Activated CD4-positive, alpha-beta T cell treated with anti-CD3 and anti-CD28 coated beads, Interleukin-2, amount 50 U/mL, for 4 hours (primary cell): ENCODE measurements at regions not wholly inside any gene's neighbourhood (a gene's known extent, or its start where the extent isn't known, plus 50 kb on each side); places are given as distances from the start of the nearest gene placed in this dataset.

ENCODE experiments used
- DNase-seq, 2 experiments: peaks; one replicate each; pipeline ENCODE4 v3.0.0-alpha.2; 2020

DNA sequence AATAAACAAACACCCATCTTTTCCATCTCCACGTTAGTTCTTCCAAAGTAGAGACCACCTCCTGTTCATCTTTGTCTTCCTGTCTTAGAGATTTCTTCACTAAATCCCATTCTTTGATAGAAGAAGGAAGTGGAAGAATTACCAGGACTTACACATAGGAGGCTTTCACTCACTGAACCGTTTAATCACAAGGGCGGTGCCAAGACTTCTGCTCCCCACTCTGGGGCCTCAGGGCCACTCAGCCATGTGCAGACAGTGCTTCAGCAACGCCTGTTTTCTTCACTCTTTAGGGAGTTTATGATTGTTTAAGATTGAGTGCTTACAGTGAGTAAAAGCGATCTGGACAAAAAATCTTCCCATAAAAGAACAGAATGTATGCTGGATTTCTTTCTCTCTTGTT is 63.9 kb upstream of the SORCS3 start:
- no peak for DNase-seq

DNA sequence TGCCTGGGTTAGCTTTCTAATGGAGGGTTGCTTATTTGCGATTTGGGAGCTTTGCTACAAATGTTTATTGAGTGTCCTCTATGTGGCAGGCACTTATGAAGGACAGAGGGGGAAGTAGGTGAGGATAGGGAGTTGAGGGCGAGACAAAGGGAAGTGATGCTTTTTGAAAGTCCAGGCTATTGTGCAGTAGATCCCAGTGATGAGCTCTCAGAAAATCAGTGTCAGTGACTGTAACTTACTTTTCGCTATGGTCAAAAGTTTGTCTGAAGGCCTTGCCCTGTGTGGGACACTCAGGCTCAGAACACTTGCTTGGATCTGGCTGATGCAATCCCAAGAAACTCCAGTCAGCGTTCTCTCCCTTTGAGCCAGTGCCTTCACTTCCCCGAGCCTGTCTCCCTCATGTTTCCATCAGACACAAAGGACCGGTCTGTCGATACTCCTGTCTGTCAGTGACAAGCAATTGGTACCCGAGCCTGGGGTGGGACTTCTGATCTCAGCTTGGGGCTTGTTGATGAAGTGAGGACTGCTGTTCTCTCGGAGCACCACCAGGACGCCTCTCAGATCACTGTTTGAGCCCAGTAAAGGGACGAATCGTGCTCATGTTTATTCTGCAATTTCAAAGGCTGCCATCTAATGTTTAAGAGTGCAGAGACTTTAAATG is 63.1 kb upstream of the SORCS3 start:
- DNase-seq, result no peak

GRCh38 chr10:104578671-104579070 is 62.4 kb upstream of the SORCS3 start:
- no peak for DNase-seq

DNA sequence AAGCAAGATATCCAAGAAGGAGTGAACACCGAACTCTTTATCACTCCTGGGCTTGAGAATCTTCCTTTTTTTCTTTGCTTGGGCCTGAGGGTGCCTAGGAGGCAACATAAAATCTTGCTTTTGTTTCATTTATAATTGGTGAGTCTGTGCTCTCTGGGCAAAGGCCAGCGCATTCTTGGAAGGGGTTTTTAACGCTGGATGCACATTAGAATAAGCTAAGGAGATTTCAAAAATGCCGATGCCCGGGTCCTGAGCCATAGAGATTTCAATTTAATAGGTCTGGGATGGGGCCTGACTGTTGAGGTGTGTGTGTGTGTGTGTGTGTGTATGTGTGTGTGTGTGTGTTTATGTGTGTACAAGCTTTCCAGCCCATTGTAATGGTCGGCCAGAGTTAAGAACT is 62.0 kb upstream of the SORCS3 start:
- no peak for DNase-seq

- DNase-seq, result no peak
These were observed 60.8 kb upstream of the SORCS3 start for GRCh38 chr10:104580321-104580720.

- peak; percentile 57 to 62 for DNase-seq
These were observed 60.1 kb upstream of the SORCS3 start for GRCh38 chr10:104580774-104581675.

- DNase-seq, result no peak
These were observed 59.0 kb upstream of the SORCS3 start for GRCh38 chr10:104581884-104582601.

- no peak for DNase-seq
These were observed 58.5 kb upstream of the SORCS3 start for GRCh38 chr10:104582602-104582951.

DNA sequence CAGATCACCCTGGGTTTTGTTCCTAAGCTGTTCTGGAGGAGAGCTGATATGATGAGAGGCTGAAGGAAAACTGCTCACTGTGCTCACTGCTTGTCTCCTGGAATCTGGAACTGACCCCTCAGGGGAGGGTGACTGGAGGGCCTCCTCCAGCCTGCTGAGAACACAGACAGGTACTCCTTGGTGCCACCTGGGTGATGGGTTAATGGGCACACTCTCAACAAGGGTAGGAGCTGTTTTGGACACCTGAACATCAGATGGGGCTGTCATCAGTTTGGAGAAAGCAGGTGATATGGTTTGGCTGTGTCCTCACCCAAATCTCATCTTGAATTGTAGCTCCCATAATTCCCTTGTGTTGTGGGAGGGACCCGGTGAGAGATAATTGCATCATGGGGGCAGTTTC is 58.1 kb upstream of the SORCS3 start:
- DNase-seq, result no peak

DNA sequence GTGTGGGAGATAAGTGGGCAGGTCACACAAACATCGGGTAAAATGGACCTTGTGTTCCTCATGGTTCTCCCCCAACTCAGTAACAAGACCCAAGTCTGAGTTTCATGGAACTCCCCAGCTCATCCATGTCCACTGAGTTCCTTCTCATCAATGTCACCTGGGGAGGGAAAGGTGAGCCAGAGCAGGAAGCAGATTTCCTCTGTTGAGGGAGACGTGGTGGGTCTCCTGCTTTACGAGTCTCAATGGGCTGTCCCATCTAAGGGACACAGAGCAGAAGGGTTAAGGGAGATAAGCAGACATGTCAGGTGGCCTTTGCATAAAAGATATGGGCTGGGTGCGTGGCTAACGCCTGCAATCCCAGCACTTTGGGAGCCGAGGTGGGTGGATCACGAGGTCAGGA is 56.5 kb upstream of the SORCS3 start:
- DNase-seq, result no peak

GRCh38 chr10:104587751-104588150 is 53.3 kb upstream of the SORCS3 start:
- no peak for DNase-seq

GRCh38 chr10:104589431-104589830 is 51.7 kb upstream of the SORCS3 start:
- DNase-seq, result no peak

GRCh38 chr10:104589871-104590270 is 51.2 kb upstream of the SORCS3 start:
- DNase-seq, result no peak
